ENCODE measurements at regions not wholly inside any gene's neighbourhood (a gene's known extent, or its start where the extent isn't known, plus 50 kb on each side); places are given as distances from the start of the nearest gene placed in this dataset.

DNA sequence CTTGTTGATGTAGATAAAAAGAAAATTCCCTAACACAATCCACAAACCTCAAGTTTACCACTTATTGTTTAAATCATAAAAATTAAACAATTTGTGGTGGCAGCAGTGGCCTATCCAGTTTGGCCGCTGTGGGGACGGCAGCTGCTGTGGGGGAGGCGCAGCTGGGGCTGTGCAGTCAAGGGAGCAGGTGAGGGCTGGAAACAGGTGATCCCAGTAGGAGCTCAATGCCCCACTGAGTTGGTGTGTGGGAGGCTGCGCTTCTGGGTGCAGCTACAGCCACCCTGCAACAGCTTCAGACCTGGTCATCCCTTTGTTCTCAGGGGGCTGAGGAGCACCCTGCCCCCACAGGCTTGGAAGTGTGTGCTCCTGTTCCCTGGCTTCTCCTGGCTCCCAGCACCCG lies 266.0 kb upstream of the FSIP2 start:
- Histone ChIP-seq H3K4me2 (ENCODE audit: low read depth, low read length) (no peak overlapping the region), H3K79me1 (ENCODE audit: low read depth in 1 of 2, low read length in 2 of 2) (no peaks in the 10 kb centered on the region), H2BK120ac (ENCODE audit: low read depth, low read length) (no peak overlapping the region), H2BK15ac (ENCODE audit: low read depth, low read length) (no peak overlapping the region), H3K27me3 (ENCODE audit: control insufficient read depth, insufficient read depth, low read length) (no peaks in the 10 kb centered on the region), H3K23ac (ENCODE audit: low read depth, low read length) (no peak overlapping the region), H2AK9ac (replicated peaks; ENCODE audit: low read depth, low read length, poor library complexity) (no peak overlapping the region), H4K20me1 (ENCODE audit: insufficient read depth, low read length) (no peaks in the 10 kb centered on the region), H2BK5ac (ENCODE audit: low read depth, low read length, poor library complexity, severe bottlenecking) (no peak overlapping the region), H2BK20ac (ENCODE audit: low read depth, low read length) (no peak overlapping the region), H4K8ac (ENCODE audit: low read depth in 2 of 2, low read length in 2 of 2) (no peak overlapping the region), H3K4me1 (ENCODE audit: control insufficient read depth, insufficient read depth, low read length) (no peaks in the 10 kb centered on the region), H3K4me3 (ENCODE audit: insufficient read depth, low read depth, low read length) (no peak overlapping the region), H2AK5ac (ENCODE audit: low read depth, low read length) (no peak overlapping the region), H3K4ac (ENCODE audit: low read depth, low read length) (no peak overlapping the region), H4K5ac (ENCODE audit: low read depth, low read length) (no peak overlapping the region), H3K9ac (ENCODE audit: low read depth, low read length) (no peak overlapping the region), H3K9me1 (ENCODE audit: insufficient read depth, low read length) (no peaks in the 10 kb centered on the region), H3K18ac (ENCODE audit: low read depth, low read length) (no peak overlapping the region), H3K36me3 (ENCODE audit: control insufficient read depth, insufficient read depth, low read length) (no peaks in the 10 kb centered on the region), H3K27ac (ENCODE audit: insufficient read depth, low read length) (no peak overlapping the region), H3K56ac (ENCODE audit: extremely low read depth, insufficient read depth, low read length) (no peak overlapping the region), H3K14ac (replicated peaks; ENCODE audit: low read depth, low read length) (no peak overlapping the region), H4K91ac (ENCODE audit: insufficient read depth, low read depth, low read length) (no peak overlapping the region), H3K9me3 (ENCODE audit: control insufficient read depth, insufficient read depth, low read length) (peaks cover 20% of the 10 kb centered on the region), H2AFZ (replicated peaks; ENCODE audit: low read length, poor library complexity) (no peak overlapping the region)
- intact Hi-C loops (cut with micrococcal nuclease) (no loop called here), dilution Hi-C loops (cut with HindIII; ENCODE audit: low sequenced_read_pairs, unreplicated experiment) (no loop called here), in situ Hi-C loops (cut with MboI; ENCODE audit: low sequenced_read_pairs) (no loop called here)
- ATAC-seq (ENCODE audit: low read depth) (no peak), DNase-seq (no peak)
- WGBS, 2 experiments (ENCODE audit: extremely low coverage in 2 of 2, insufficient read length in 1 of 2) = 0% methylated on average over 1 of the region's 5 CpGs; no CpG with 5 or more reads in 1 of the 2 experiments
- CTCF ChIA-PET = no interaction called here
- BruUV-seq (replicated peaks) = no TSS peak
- TF ChIP-seq NFE2L2 (IDR thresholded peaks at IDR 0.05; ENCODE audit: low read depth, low read length) (no peak), CHD1 (IDR thresholded peaks at IDR 0.05; ENCODE audit: low read depth, low read length) (no peak), CEBPB (IDR thresholded peaks at IDR 0.05; ENCODE audit: low read depth, low read length) (no peak), MAFK (IDR thresholded peaks at IDR 0.05; ENCODE audit: low read depth, low read length) (no peak), MAZ (IDR thresholded peaks at IDR 0.05; ENCODE audit: borderline replicate concordance, low read depth, low read length) (no peak), RCOR1 (IDR thresholded peaks at IDR 0.05; ENCODE audit: insufficient replicate concordance, low read length) (no peak), RFX5 (IDR thresholded peaks at IDR 0.05; ENCODE audit: low read depth, low read length) (no peak)
- TF ChIP-seq, protein P1, sequence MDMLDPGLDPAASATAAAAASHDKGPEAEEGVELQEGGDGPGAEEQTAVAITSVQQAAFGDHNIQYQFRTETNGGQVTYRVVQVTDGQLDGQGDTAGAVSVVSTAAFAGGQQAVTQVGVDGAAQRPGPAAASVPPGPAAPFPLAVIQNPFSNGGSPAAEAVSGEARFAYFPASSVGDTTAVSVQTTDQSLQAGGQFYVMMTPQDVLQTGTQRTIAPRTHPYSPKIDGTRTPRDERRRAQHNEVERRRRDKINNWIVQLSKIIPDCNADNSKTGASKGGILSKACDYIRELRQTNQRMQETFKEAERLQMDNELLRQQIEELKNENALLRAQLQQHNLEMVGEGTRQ (IDR thresholded peaks at IDR 0.05; ENCODE audit: low read depth, low read length) = no peak
- TF ChIP-seq, protein P2, sequence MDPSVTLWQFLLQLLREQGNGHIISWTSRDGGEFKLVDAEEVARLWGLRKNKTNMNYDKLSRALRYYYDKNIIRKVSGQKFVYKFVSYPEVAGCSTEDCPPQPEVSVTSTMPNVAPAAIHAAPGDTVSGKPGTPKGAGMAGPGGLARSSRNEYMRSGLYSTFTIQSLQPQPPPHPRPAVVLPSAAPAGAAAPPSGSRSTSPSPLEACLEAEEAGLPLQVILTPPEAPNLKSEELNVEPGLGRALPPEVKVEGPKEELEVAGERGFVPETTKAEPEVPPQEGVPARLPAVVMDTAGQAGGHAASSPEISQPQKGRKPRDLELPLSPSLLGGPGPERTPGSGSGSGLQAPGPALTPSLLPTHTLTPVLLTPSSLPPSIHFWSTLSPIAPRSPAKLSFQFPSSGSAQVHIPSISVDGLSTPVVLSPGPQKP (IDR thresholded peaks at IDR 0.05; ENCODE audit: borderline replicate concordance, low read depth, low read length) = no peak
- POLR2A ChIA-PET (ENCODE audit: unreplicated experiment) = no interaction called here

Measured in IMR-90 (cell line).